ENCODE measurements at regions not wholly inside any gene's neighbourhood (a gene's known extent, or its start where the extent isn't known, plus 50 kb on each side); places are given as distances from the start of the nearest gene placed in this dataset.

DNA sequence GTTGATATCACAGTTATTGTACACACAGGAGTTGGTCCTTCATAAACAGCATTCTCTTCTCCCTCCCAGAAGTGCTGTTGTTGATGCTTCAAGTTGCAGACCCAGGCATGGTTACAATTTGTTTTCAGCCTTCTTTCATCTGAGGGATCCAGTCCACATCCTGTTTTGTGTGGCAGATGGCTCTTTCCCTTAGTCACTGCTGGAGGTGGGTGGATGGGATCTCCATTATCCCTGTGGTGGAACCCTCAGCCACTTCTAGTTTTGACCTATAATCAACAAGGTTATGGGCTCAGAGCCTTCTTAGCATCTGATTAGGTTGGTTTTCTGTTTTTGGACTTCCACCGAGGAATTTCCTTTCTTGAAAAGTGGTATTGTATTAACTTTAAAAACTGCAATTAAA lies 214.2 kb downstream of the SH2D4B start:
- TF ChIP-seq, protein P1, sequence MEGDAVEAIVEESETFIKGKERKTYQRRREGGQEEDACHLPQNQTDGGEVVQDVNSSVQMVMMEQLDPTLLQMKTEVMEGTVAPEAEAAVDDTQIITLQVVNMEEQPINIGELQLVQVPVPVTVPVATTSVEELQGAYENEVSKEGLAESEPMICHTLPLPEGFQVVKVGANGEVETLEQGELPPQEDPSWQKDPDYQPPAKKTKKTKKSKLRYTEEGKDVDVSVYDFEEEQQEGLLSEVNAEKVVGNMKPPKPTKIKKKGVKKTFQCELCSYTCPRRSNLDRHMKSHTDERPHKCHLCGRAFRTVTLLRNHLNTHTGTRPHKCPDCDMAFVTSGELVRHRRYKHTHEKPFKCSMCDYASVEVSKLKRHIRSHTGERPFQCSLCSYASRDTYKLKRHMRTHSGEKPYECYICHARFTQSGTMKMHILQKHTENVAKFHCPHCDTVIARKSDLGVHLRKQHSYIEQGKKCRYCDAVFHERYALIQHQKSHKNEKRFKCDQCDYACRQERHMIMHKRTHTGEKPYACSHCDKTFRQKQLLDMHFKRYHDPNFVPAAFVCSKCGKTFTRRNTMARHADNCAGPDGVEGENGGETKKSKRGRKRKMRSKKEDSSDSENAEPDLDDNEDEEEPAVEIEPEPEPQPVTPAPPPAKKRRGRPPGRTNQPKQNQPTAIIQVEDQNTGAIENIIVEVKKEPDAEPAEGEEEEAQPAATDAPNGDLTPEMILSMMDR (conservative IDR thresholded peaks at IDR 0.05 in 1 of 2, IDR thresholded peaks at IDR 0.05 in 1 of 2; ENCODE audit: low read depth in 1 of 2, low read length in 2 of 2), result no peak
- no peak for TF ChIP-seq EZH2 (IDR thresholded peaks at IDR 0.05; ENCODE audit: low read length, missing control alignments)

Data from fibroblast of lung (primary cell).